ENCODE measurements at regions not wholly inside any gene's neighbourhood (a gene's known extent, or its start where the extent isn't known, plus 50 kb on each side); places are given as distances from the start of the nearest gene placed in this dataset.

DNA sequence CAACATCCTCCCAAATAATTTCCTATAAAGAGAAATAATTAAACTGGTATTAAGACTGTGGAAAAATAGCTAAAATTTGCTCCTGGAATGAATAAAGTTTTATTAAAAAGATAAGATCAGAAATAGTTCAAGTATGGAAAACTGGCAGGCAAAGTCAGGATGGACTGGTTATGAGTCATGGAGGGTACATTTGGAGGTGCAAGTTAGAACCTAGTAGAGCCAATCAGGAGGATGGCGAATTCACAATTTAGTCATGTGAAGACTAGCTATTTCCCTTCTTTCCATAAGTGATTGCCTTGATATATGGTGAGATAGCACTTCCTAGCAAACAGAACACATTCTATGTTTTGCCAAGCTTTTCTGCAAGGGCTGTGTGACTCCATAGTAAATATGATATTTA lies 1303.5 kb downstream of the EFNA5 start:
- TF ChIP-seq, protein P1, sequence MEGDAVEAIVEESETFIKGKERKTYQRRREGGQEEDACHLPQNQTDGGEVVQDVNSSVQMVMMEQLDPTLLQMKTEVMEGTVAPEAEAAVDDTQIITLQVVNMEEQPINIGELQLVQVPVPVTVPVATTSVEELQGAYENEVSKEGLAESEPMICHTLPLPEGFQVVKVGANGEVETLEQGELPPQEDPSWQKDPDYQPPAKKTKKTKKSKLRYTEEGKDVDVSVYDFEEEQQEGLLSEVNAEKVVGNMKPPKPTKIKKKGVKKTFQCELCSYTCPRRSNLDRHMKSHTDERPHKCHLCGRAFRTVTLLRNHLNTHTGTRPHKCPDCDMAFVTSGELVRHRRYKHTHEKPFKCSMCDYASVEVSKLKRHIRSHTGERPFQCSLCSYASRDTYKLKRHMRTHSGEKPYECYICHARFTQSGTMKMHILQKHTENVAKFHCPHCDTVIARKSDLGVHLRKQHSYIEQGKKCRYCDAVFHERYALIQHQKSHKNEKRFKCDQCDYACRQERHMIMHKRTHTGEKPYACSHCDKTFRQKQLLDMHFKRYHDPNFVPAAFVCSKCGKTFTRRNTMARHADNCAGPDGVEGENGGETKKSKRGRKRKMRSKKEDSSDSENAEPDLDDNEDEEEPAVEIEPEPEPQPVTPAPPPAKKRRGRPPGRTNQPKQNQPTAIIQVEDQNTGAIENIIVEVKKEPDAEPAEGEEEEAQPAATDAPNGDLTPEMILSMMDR (IDR thresholded peaks at IDR 0.05): no peak
- TF ChIP-seq EZH2 (IDR thresholded peaks at IDR 0.05; ENCODE audit: borderline replicate concordance, insufficient read depth, low read depth, low read length, poor library complexity, severe bottlenecking): no peak
